AG04449 (cell line): ENCODE measurements at regions not wholly inside any gene's neighbourhood (a gene's known extent, or its start where the extent isn't known, plus 50 kb on each side); places are given as distances from the start of the nearest gene placed in this dataset.

Source experiments
- CTCF ChIA-PET: fragments of 350-600 bp; formaldehyde crosslinking; extraction: SDS; loops from one replicate; lab custom pipeline; 2021; ENCODE audit warnings: antibody characterized with exemption; lab: Yijun Ruan, JAX
- POLR2A ChIA-PET: fragments of 400-600, 350-600 bp; formaldehyde crosslinking; extraction: SDS; loops from one replicate; lab custom pipeline; 2020; ENCODE audit warnings: antibody characterized with exemption, inconsistent platforms; lab: Yijun Ruan, JAX
- DNase-seq: peaks from one replicate; pipeline ENCODE4 v3.0.0-alpha.2; 2010; ENCODE audit warnings: low read depth, low spot score
- H3K4me3 ChIP-seq: 2 replicates; pipeline ENCODE4 v1.5.1; 2011; ENCODE audit warnings: low read depth, mild to moderate bottlenecking, control low read depth, low read length
- TF ChIP-seq, protein P1 (sequence below): IDR thresholded peaks from one replicate; pipeline ENCODE4 v1.5.1; 2011; ENCODE audit warnings: mild to moderate bottlenecking, moderate library complexity, low read length, control low read depth, inconsistent platforms; ENCODE audit not compliant: insufficient read depth; ENCODE audit errors: missing control alignments

DNA sequence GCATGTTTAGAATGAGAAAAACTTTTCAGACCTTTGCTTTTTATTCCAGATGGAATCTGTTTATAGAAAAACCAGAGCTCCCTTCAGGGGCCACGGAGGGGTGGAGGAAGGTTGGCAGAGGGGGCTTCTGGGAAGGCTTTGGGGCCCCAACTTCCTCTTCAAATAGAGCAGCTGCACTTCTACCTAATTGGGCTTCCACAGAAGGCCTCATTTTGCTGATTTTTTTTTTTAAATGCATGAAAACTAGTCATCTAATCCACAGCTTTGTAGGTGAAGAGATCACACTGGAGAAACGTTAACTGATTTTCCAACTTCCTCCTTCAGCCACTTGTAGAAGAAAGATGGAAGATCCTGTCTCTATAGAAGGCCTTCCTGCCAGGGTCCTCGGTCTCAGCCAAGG, 181.8 kb downstream of the BCL11A start:
- TF ChIP-seq, protein P1, sequence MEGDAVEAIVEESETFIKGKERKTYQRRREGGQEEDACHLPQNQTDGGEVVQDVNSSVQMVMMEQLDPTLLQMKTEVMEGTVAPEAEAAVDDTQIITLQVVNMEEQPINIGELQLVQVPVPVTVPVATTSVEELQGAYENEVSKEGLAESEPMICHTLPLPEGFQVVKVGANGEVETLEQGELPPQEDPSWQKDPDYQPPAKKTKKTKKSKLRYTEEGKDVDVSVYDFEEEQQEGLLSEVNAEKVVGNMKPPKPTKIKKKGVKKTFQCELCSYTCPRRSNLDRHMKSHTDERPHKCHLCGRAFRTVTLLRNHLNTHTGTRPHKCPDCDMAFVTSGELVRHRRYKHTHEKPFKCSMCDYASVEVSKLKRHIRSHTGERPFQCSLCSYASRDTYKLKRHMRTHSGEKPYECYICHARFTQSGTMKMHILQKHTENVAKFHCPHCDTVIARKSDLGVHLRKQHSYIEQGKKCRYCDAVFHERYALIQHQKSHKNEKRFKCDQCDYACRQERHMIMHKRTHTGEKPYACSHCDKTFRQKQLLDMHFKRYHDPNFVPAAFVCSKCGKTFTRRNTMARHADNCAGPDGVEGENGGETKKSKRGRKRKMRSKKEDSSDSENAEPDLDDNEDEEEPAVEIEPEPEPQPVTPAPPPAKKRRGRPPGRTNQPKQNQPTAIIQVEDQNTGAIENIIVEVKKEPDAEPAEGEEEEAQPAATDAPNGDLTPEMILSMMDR: no peak
- no peak for DNase-seq
- ChIA-PET CTCF (no interaction called here), POLR2A (no interaction called here)
- no peak overlapping the region for H3K4me3 ChIP-seq

DNA sequence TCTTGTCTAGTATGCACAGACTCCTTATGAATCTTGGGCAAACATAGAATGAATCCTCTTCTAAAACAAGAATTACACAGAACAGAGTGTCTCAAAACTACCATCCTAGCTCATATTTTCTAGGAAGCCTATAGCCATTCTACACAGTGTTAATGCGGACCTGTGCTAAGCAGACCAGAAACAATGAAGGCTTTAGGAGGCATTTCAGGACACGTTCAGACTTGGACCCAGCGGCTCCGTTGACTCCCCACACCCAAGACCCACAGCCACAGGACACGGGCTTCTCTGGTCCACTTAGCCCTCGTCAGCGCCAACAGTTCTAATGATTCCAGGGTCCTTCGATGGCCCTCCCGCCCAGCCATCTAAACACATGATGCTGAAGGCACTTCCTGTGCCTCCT, 182.2 kb downstream of the BCL11A start:
- TF ChIP-seq, protein P1: no peak
- ChIA-PET POLR2A (no interaction called here), CTCF (no interaction called here)
- H3K4me3 ChIP-seq: no peak overlapping the region
- DNase-seq: no peak

DNA sequence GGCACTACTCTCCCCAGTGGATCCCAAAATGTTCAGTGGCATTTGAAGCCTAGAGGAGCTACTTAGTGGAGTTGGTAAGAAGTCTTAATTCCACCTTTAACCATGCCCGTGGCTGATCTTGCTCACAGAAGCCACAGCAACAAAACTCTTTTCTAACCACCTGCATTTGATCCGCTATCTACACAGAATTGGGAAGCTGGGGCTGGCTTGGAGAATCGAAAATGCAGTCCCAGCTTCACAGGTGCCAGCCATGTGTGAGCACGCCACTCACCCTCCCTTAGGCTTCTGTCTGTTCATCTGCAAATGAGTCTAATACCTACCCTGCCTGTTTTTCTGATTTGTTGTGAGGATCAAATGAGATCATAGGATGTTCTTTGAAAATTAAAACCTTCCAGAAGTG, 182.6 kb downstream of the BCL11A start:
- no peak overlapping the region for H3K4me3 ChIP-seq
- ChIA-PET POLR2A (no interaction called here), CTCF (no interaction called here)
- no peak for DNase-seq
- TF ChIP-seq, protein P1: no peak

DNA sequence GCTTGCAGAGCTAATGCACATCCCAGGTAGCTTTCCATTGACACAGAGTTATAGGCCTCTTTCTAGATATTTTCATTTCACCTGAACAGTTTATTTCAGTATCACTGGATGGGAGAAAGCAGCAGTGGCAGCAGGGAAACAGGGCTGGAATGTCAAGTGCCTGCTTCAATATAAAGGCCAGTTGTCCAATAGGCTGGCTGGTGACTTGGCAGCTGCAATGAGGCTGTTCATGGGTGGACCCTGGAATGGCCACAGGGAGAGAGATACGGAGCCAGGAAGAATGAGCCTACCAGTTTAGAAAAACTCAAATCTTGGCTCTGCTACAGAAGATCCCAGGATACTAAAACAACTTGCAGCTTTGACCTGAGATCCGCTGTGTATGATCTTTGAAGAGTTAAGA, 185.0 kb downstream of the BCL11A start:
- TF ChIP-seq, protein P1: no peak
- POLR2A ChIA-PET: no interaction called here
- CTCF ChIA-PET: no interaction called here
- DNase-seq: no peak
- H3K4me3 ChIP-seq: no peak overlapping the region

DNA sequence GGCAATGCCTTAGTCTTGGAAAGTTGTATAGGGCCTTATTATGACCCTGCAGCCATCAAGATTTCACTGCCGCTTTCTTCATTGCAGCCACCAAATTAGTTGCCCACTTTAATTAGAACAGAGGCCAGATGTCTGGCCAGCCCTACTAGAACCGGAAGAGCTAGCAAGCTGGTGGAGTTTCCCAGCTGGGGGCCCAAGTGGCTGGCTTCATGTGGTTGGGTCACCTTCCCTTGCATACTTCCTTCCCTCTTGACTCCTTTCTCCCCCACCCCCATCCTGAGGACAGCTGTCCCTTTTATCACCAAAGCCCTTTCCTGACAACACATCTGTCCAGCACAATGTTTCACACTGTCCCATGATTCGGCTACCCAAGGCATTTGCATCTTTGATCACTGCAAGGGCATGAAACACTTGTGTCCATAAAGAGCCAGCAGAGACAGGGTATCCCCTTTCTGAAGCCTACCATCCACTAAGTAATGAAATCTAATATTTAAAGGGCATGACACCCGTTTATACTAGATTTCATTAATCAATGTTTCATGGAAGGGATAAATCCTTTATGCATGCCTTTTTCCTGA, 187.2 kb downstream of the BCL11A start:
- CTCF ChIA-PET: no interaction called here
- POLR2A ChIA-PET: no interaction called here

DNA sequence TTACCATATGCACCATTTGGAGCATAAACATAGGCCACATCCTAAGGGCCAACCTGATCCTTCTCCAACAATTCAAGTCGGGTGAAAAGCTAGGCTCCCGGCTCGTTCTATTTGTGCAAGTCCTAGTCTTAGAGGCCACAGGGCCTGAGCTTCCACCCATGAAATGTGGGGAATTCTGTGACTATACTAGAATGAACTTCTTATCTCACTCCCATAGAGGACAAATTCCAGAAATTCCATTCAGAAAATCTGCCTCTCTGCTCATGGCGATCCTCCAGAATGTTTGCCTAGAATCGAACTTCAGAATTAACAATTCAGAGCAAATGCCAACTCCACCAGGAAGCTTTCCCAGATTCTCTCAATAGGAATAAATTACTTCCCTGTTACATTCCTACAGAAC, 187.9 kb downstream of the BCL11A start:
- DNase-seq: no peak
- ChIA-PET POLR2A (no interaction called here), CTCF (no interaction called here)
- no peak overlapping the region for H3K4me3 ChIP-seq
- TF ChIP-seq, protein P1: no peak

More for the DNA sequence above, 187.2 kb downstream of the BCL11A start:
- TF ChIP-seq, protein P1: no peak
- no peak overlapping the region for H3K4me3 ChIP-seq
- no peak for DNase-seq
